ENCODE measurements at regions not wholly inside any gene's neighbourhood (a gene's known extent, or its start where the extent isn't known, plus 50 kb on each side); places are given as distances from the start of the nearest gene placed in this dataset.

GRCh38 chr22:47384977-47385376 is 622.5 kb downstream of the TBC1D22A start:
- TF ChIP-seq CTCF (conservative IDR thresholded peaks at IDR 0.05; ENCODE audit: low read length) (no peak), EZH2phosphoT487 (IDR thresholded peaks at IDR 0.05; ENCODE audit: borderline replicate concordance) (no peak)
